VCaP (cell line): ENCODE measurements at regions not wholly inside any gene's neighbourhood (a gene's known extent, or its start where the extent isn't known, plus 50 kb on each side); places are given as distances from the start of the nearest gene placed in this dataset.

Experiments
- H3K27ac ChIP-seq: fragments of 450-650 bp; 2 replicates; pipeline ENCODE4 v1.5.1; 2017
- CTCF ChIP-seq: fragments of 450-650 bp; conservative IDR thresholded peaks from 2 replicates; pipeline ENCODE4 v1.5.1; 2017; ENCODE audit warnings: mild to moderate bottlenecking, moderate library complexity

GRCh38 chr18:77547757-77548156, 298.1 kb downstream of the GALR1 start:
- no peak overlapping the region; the same call in 1 of the 2 replicates for H3K27ac ChIP-seq
- TF ChIP-seq CTCF, result no peak

GRCh38 chr18:77548790-77549420, 299.3 kb downstream of the GALR1 start:
- TF ChIP-seq CTCF, result no peak
- H3K27ac ChIP-seq, result no peak overlapping the region

- TF ChIP-seq CTCF, result no peak
- no peak overlapping the region for H3K27ac ChIP-seq
These were observed 301.0 kb downstream of the GALR1 start for GRCh38 chr18:77550625-77551024.

GRCh38 chr18:77551055-77551454, 301.4 kb downstream of the GALR1 start:
- no peak overlapping the region for H3K27ac ChIP-seq
- no peak for TF ChIP-seq CTCF

- TF ChIP-seq CTCF, result no peak
- no peak overlapping the region for H3K27ac ChIP-seq
These were observed 303.3 kb downstream of the GALR1 start for GRCh38 chr18:77552945-77553344.

GRCh38 chr18:77554061-77554460, 304.4 kb downstream of the GALR1 start:
- no peak for TF ChIP-seq CTCF
- H3K27ac ChIP-seq, result no peak overlapping the region

- H3K27ac ChIP-seq, result no peak overlapping the region
- TF ChIP-seq CTCF, result no peak
These were observed 307.5 kb downstream of the GALR1 start for GRCh38 chr18:77557046-77557587.
